HEK293T (cell line): ENCODE measurements at regions not wholly inside any gene's neighbourhood (a gene's known extent, or its start where the extent isn't known, plus 50 kb on each side); places are given as distances from the start of the nearest gene placed in this dataset.

ENCODE experiments used
- CTCF ChIA-PET: fragments of 350-600 bp; formaldehyde crosslinking; extraction: SDS; loops from one replicate; lab custom pipeline; 2021; ENCODE audit warnings: antibody characterized with exemption, inconsistent platforms; lab: Yijun Ruan, JAX
- POLR2A ChIA-PET: fragments of 350-600 bp; formaldehyde crosslinking; extraction: SDS; loops from one replicate; lab custom pipeline; 2020; ENCODE audit warnings: antibody characterized with exemption, inconsistent platforms; lab: Yijun Ruan, JAX
- DNase-seq: peaks from one replicate; pipeline ENCODE4 v3.0.0; 2012; ENCODE audit warnings: mixed read lengths; ENCODE audit errors: extremely low spot score
- ARNT ChIP-seq: fragments of 450-650 bp; IDR thresholded peaks from 2 replicates; pipeline ENCODE4 v1.6.1; 2017; ENCODE audit warnings: mild to moderate bottlenecking
- BHLHE40 ChIP-seq: fragments of 450-650 bp; IDR thresholded peaks from 2 replicates; pipeline ENCODE4 v1.6.1; 2016; ENCODE audit warnings: mild to moderate bottlenecking, moderate library complexity, borderline replicate concordance
- CTBP1 ChIP-seq: fragments of 450-650 bp; IDR thresholded peaks from 2 replicates; pipeline ENCODE4 v1.6.1; 2016; ENCODE audit warnings: borderline replicate concordance
- ELF4 ChIP-seq: fragments of 450-650 bp; IDR thresholded peaks from 2 replicates; pipeline ENCODE4 v1.6.1; 2017; ENCODE audit warnings: antibody characterized with exemption
- FOXA1 ChIP-seq: fragments of 450-650 bp; IDR thresholded peaks from 2 replicates; pipeline ENCODE4 v1.6.1; 2016; ENCODE audit warnings: mild to moderate bottlenecking
- FOXK2 ChIP-seq: fragments of 450-650 bp; IDR thresholded peaks from 2 replicates; pipeline ENCODE4 v1.6.1; 2016; ENCODE audit warnings: mild to moderate bottlenecking
- FOXM1 ChIP-seq: fragments of 450-650 bp; IDR thresholded peaks from 2 replicates; pipeline ENCODE4 v1.6.1; 2017; ENCODE audit warnings: mild to moderate bottlenecking, borderline replicate concordance
- HDGF ChIP-seq: fragments of 450-650 bp; IDR thresholded peaks from 2 replicates; pipeline ENCODE4 v1.6.1; 2017; ENCODE audit warnings: antibody characterized with exemption, borderline replicate concordance
- L3MBTL2 ChIP-seq: fragments of 450-650 bp; conservative IDR thresholded peaks from 2 replicates; pipeline ENCODE4 v1.6.1; 2016; ENCODE audit warnings: mild to moderate bottlenecking
- LEF1 ChIP-seq: fragments of 450-650 bp; IDR thresholded peaks from 2 replicates; pipeline ENCODE4 v1.6.1; 2017; ENCODE audit warnings: mild to moderate bottlenecking, borderline replicate concordance
- NFRKB ChIP-seq: fragments of 450-650 bp; IDR thresholded peaks from 2 replicates; pipeline ENCODE4 v1.6.1; 2016; ENCODE audit warnings: mild to moderate bottlenecking, moderate library complexity
- SP1 ChIP-seq: fragments of 450-650 bp; IDR thresholded peaks from 2 replicates; pipeline ENCODE4 v1.6.1; 2017
- SUZ12 ChIP-seq: fragments of 450-650 bp; IDR thresholded peaks from 2 replicates; pipeline ENCODE4 v1.6.1; 2016; ENCODE audit warnings: mild to moderate bottlenecking
- TARDBP ChIP-seq: fragments of 450-650 bp; IDR thresholded peaks from 2 replicates; pipeline ENCODE4 v1.6.1; 2016
- ZNF384 ChIP-seq: fragments of 450-650 bp; IDR thresholded peaks from 2 replicates; pipeline ENCODE4 v1.6.1; 2016
- TF ChIP-seq, protein P1 (sequence below): fragments of 450-650 bp; IDR thresholded peaks from 2 replicates; pipeline ENCODE4 v1.6.1; 2016

DNA sequence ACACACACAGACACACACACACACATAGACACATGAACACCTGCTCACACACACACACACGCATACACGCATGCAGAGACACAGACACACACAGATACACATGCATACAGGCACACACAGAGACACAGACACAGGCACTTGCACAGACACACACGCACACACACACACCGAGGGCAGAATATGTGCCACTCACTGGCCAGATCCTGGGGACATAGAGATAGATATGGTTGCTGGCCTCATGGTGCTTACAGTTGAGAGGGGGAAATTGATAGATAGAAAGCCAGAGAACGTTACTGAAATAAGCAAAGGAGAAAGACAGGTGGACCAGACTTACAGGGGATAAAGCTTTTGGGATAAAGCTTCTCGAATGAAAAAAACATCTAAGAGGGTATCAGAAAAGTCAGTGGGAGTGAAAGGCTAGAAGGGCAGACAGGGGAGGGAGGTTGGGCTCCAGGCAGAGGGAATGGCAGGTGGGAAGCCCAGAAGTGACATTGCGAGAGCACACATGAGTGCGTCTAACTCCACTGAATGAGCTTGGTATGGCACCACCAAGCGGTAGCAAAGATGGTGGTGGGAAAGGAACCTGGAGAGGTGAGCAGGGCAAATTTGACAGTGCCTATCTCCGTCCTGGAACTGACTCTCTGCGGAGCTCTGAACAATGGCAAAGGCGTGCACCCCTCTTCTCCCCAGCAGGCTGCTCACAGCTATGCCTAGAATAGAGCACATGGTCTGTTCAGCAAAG, 390.1 kb upstream of the TRIB2 start:
- POLR2A ChIA-PET: no interaction called here
- DNase-seq: peak; percentile 21
- TF ChIP-seq FOXK2 (no peak), FOXM1 (no peak), NFRKB (no peak), LEF1 (no peak), ELF4 (no peak), TARDBP (no peak), ZNF384 (no peak), FOXA1 (no peak), BHLHE40 (no peak), SP1 (no peak), HDGF (no peak), ARNT (no peak), L3MBTL2 (no peak), CTBP1 (no peak), SUZ12 (no peak)
- TF ChIP-seq, protein P1, sequence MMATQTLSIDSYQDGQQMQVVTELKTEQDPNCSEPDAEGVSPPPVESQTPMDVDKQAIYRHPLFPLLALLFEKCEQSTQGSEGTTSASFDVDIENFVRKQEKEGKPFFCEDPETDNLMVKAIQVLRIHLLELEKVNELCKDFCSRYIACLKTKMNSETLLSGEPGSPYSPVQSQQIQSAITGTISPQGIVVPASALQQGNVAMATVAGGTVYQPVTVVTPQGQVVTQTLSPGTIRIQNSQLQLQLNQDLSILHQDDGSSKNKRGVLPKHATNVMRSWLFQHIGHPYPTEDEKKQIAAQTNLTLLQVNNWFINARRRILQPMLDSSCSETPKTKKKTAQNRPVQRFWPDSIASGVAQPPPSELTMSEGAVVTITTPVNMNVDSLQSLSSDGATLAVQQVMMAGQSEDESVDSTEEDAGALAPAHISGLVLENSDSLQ: no peak
- CTCF ChIA-PET: interaction anchor here (0.7 to 0.9 kb wide), 2 partner anchors 12 to 389 kb away, joined by 3 to 4 read pairs; no protein-coding TSS in a partner anchor

DNA sequence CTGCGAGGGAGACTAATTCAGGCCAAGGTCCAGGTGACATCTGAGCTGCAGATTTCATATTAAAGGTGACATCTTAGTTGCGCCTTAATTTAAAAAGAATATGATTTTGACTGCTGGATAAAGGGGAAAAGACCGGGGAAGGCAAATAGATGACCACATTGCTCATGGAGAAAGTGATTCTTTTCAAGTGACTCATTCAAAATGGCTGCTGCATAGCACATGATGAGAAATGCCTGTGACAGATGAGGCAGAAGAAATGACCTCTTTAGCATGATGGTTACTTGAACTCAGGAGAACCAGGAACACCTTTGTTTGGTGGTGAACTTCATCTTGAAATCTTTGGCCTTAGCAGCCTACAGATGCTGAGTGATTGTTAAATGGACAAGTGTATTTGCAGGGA, 385.8 kb upstream of the TRIB2 start:
- POLR2A ChIA-PET: interaction anchor here (0.6 to 0.7 kb wide), 2 partner anchors 24 to 386 kb away, joined by 3 to 4 read pairs; partner anchors contain the start of gene TRIB2
- CTCF ChIA-PET: no interaction called here
- DNase-seq: no peak
- no peak for TF ChIP-seq ELF4
- no peak for TF ChIP-seq FOXK2
- no peak for TF ChIP-seq BHLHE40
- no peak for TF ChIP-seq SUZ12
- TF ChIP-seq SP1: no peak
- TF ChIP-seq TARDBP: no peak
- TF ChIP-seq FOXA1: no peak

DNA sequence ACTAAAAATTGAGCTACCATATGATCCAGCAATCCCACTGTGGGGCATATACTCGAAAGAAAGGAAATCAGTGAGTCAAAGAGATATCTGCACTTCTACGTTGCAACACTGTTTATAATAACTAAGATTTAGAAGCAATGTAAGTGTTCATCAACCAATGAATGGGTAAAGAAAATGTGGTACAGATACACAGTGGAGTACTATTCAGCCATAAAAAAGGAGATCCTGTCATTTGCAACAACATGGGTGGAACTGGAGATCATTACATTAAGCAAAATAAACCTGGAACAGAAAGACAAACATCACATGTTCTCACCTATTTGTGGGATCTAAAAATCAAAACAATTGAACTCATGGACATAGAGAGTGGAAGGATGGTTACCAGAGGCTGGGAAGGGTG, 385.0 kb upstream of the TRIB2 start:
- POLR2A ChIA-PET: no interaction called here
- CTCF ChIA-PET: interaction anchor here (0.9 kb wide), 1 partner anchor 9 kb away, joined by 3 read pairs; no protein-coding TSS in a partner anchor
- TF ChIP-seq TARDBP (no peak), FOXK2 (no peak), BHLHE40 (no peak), HDGF (no peak), SP1 (no peak), FOXM1 (no peak)
- DNase-seq: no peak

DNA sequence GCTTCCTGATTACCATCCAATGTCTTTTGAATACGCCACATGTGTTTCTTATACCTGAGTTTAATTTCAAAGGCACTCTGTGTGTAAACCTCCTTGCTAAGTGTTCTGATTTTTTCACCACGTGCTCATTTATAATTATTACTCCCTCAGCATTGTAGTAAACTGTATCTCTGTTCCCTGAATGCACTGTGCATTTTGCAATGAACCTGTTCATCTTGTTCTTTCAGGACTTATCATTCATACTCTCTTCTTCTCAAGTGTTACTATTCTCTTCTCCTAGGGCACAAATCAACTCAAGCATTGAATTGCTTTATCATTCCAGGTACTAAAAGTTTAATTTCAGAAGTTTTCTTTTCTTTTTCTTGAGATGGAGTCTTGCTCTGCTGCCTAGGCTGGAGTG, 383.4 kb upstream of the TRIB2 start:
- no peak for TF ChIP-seq BHLHE40
- TF ChIP-seq ARNT: no peak
- no peak for TF ChIP-seq L3MBTL2
- no peak for TF ChIP-seq TARDBP
- TF ChIP-seq FOXK2: no peak
- no peak for TF ChIP-seq ELF4
- TF ChIP-seq LEF1: no peak
- TF ChIP-seq FOXA1: no peak
- no peak for TF ChIP-seq NFRKB
- TF ChIP-seq, protein P1: no peak
- no peak for TF ChIP-seq CTBP1
- ChIA-PET CTCF (no interaction called here), POLR2A (no interaction called here)
- DNase-seq: no peak

DNA sequence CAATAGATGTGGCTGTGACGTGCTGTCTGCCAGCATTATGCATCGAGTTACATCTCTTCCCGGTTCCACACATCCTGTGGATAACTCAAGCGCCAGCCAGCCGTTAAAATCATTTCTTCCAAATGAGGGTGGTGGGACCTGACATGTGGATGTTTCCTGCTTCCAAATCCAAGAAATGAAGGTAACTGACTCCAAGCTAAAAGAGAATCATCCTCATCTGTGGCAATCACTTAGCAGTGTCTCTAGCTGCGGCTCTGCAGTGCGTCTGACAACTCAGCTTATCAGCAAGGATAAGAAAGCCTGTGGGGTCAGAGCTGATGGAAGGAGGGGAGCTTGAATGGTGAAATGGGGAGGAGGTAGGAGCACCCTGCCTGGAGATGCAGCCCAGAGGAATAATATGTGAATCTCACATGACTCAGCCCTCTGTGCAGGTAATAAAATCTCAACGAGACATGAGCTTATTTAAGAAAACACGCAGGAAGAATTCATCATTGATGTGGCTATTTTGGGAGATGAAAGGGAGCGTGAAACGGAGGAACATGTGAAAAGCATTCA, 382.2 kb upstream of the TRIB2 start:
- ChIA-PET CTCF (no interaction called here), POLR2A (no interaction called here)
- TF ChIP-seq ARNT: no peak
- no peak for TF ChIP-seq FOXK2
- TF ChIP-seq FOXM1: no peak
- no peak for TF ChIP-seq LEF1
- TF ChIP-seq TARDBP: no peak
- no peak for TF ChIP-seq SP1
- TF ChIP-seq L3MBTL2: no peak
- no peak for TF ChIP-seq ELF4
- TF ChIP-seq ZNF384: no peak
- TF ChIP-seq FOXA1: no peak
- no peak for TF ChIP-seq HDGF
- TF ChIP-seq, protein P1: no peak
- TF ChIP-seq CTBP1: no peak
- no peak for TF ChIP-seq NFRKB
- TF ChIP-seq BHLHE40: no peak
- TF ChIP-seq SUZ12: no peak
- no peak for DNase-seq

DNA sequence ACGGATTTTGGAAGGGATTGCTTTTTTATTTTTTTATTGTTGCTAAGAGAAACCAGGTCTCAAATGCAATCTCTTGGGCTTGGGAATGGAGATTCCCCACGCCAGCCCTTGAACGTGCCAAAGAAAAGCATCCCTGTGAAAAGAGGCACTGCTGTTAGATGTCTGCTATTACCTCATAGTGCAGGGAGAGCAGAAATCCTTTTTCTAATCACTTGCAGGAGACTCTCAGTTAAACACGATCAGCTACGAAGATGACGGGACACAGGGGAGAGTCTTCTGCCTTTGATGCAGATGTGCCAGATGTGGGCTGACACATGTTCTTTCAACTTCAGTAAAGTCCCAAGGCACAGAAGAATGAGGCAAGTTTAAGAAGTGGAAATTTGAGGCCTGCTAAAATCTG, 381.6 kb upstream of the TRIB2 start:
- CTCF ChIA-PET: no interaction called here
- no peak for DNase-seq
- no peak for TF ChIP-seq NFRKB
- TF ChIP-seq SP1: no peak
- no peak for TF ChIP-seq LEF1
- TF ChIP-seq L3MBTL2: no peak
- TF ChIP-seq, protein P1: no peak
- TF ChIP-seq ZNF384: no peak
- no peak for TF ChIP-seq TARDBP
- POLR2A ChIA-PET: no interaction called here
